ENCODE measurements at regions not wholly inside any gene's neighbourhood (a gene's known extent, or its start where the extent isn't known, plus 50 kb on each side); places are given as distances from the start of the nearest gene placed in this dataset.

DNA sequence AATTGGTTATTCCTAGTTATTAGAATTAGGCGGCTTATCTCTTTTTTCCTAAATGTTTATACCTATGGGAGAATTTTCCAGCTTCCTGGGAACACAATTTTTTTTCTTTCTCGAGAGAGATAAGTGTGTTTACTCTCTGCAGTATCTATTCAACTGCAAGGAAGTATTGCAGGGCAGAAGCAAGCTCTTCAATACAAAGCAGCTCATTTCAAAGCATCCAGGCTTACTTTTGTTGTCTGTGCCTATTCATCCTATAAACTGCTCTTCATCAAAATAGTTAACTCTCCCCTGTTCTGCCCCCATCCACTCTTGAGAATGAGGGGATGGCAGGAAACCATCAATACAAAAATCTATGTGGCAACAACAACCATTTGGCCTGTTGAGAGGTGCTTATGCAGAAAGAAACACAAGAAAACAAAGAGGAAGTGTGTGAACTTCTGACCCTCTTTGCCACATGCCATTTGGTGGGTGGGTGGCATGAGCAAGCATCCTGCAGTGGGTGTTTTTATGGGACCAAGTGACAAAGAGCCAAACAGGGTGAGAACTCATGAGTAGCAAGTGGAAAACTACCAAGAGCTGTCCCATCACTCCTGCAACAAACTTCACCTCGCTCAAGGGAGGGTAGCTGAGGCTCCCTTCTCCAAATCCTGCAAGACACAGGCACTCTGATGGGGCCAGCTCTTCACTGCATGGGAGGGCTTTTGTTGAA is 50.6 kb upstream of the MRPS6 start:
- DNase-seq (ENCODE audit: low spot score): peak; percentile 81
- peaks cover 1% of the 10 kb centered on the region for H3K9me3 Mint-ChIP-seq
- H3K27me3 Mint-ChIP-seq: no peaks in the 10 kb centered on the region
- H3K27ac Mint-ChIP-seq: no peak overlapping the region
- H3K4me3 Mint-ChIP-seq: no peak overlapping the region
- H3K36me3 Mint-ChIP-seq: no peaks in the 10 kb centered on the region
- ATAC-seq: peak; percentile 81 to 85
- peaks cover 9 to 47% of the 10 kb centered on the region in 2 donors for H3K4me1 Mint-ChIP-seq (ENCODE audit: low read depth in 2 of 2)

DNA sequence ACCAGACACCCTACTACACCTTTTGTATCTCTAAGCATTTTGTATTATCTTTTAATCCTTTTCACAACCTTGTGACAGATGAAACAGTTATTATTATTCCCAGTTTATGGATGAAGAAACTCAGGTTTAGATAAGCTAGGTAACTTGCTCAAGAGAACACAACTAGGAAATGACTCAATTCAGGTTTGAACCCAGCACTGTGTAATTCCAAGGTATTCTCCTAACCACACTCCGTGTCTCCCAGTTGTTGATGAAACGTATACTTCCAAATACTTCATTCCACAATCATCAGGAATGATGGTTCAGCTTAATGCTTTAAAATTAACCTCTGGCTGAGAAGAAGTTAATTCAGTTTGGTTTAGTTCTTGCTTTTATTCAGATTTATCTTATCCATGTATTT is 51.7 kb upstream of the MRPS6 start:
- peaks cover 17 to 52% of the 10 kb centered on the region in 2 donors for H3K4me1 Mint-ChIP-seq (ENCODE audit: low read depth in 2 of 2)
- H3K36me3 Mint-ChIP-seq: peaks cover 5% of the 10 kb centered on the region

DNA sequence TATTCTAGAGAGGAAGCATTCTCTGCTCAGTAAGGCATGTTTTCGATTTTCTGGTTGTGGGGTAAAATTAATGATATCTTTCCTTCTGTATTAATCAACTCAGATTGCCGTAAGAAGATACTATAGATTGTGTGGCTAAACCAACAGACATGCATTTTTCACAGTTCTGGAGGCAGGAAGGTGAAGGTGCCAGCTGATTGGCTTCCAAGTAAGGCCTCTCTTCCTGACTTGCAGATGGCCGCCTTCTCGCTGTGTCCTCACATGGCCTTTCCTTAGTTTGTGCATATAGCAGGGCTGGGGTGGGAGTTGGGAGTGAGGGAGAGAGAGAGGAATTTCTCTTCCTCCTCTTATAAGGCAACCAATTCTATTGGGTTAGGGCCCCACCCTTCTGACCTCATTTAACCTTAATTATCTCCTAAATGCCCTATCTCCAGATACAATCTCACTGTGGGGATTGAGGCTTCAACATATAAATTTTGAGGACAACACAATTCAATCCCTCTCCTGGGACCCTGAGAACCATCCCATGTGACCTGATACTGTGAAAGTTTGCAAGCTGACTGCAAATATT is 52.3 kb upstream of the MRPS6 start:
- DNase-seq (ENCODE audit: low spot score): no peak
- peaks cover 14 to 51% of the 10 kb centered on the region in 2 donors for H3K4me1 Mint-ChIP-seq (ENCODE audit: low read depth in 2 of 2)
- peaks cover 8% of the 10 kb centered on the region for H3K9me3 Mint-ChIP-seq
- H3K27ac Mint-ChIP-seq: no peak overlapping the region
- ATAC-seq: no peak
- peaks cover 5% of the 10 kb centered on the region for H3K36me3 Mint-ChIP-seq
- H3K27me3 Mint-ChIP-seq: no peaks in the 10 kb centered on the region
- peak overlapping the region; percentile 64 for H3K4me3 Mint-ChIP-seq

More for the DNA sequence above, 51.7 kb upstream of the MRPS6 start:
- Mint-ChIP-seq H3K4me3 (no peak overlapping the region), H3K27ac (no peak overlapping the region), H3K9me3 (peaks cover 8% of the 10 kb centered on the region), H3K27me3 (no peaks in the 10 kb centered on the region)
- no peak for DNase-seq (ENCODE audit: low spot score)
- ATAC-seq: no peak

DNA sequence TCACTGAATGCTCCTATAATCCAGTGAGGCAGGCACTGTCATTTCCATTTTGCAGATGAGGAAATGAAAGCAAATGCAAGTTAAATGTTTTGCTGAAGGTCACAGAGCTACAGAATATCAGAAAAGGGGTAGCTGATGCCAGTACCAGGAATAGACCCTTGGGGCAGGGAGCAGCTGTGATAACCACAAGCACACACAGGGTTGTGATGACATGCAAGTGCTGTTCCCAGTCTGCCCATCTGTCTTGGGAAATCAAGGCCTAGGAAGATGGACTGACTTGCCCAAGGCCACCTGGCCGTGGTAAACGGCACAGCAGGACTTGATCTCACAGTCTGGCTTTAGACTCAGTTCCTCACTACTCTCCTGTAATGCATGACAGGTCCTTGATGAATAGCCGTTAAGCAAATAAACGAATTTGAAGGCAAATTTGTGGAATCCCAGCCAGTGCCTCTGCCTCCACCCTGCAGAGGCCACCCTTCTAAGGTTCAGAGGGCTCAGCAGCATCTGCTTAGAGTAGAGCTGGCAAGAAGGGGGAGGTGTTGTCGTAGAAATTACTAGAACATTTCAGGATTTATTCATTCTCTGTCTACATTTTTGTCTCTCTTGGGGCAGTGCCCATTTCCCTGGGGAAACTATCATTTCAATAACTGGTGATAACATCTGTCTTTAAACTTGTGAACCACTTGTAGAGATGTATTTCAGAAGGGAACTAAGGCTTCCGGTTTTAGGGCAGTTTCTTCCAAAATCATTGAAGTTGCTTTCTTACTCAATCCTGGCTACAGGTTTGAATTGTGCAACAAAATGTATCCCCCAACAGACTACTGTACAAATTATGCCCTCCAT is 53.2 kb upstream of the MRPS6 start:
- Mint-ChIP-seq H3K27ac (no peak overlapping the region), H3K36me3 (peaks cover 14% of the 10 kb centered on the region), H3K4me3 (peak overlapping the region; percentile 64), H3K4me1 (ENCODE audit: low read depth in 2 of 2) (peaks cover 14 to 54% of the 10 kb centered on the region in 2 donors), H3K9me3 (peaks cover 8% of the 10 kb centered on the region), H3K27me3 (no peaks in the 10 kb centered on the region)
- no peak for DNase-seq (ENCODE audit: low spot score)
- peak in 1 of 2 donors; percentile 14 for ATAC-seq

DNA sequence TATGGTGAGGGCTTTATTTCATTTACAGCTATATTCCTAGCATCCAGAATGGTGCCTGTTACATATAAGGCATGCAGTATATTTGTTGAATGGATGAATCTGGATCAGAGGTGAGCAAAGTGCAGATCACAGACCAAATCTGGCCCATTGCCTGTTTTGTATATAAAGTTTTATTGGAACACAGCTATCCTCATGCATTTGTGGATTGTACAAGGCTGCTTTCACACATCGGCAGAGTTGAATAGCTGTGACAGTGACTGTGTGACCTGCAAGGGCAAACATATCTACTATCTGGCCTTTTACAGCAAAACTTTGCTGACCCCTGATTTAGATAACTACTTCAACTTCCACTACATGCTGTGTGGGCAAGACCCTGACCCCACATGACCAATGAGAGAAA is 54.0 kb upstream of the MRPS6 start:
- Mint-ChIP-seq H3K36me3 (peaks cover 22% of the 10 kb centered on the region), H3K4me3 (peak overlapping the region; percentile 45), H3K27me3 (no peaks in the 10 kb centered on the region), H3K4me1 (ENCODE audit: low read depth in 2 of 2) (peaks cover 20 to 59% of the 10 kb centered on the region in 2 donors), H3K9me3 (peaks cover 13% of the 10 kb centered on the region), H3K27ac (no peak overlapping the region)
- DNase-seq (ENCODE audit: low spot score) (no peak), ATAC-seq (no peak)

DNA sequence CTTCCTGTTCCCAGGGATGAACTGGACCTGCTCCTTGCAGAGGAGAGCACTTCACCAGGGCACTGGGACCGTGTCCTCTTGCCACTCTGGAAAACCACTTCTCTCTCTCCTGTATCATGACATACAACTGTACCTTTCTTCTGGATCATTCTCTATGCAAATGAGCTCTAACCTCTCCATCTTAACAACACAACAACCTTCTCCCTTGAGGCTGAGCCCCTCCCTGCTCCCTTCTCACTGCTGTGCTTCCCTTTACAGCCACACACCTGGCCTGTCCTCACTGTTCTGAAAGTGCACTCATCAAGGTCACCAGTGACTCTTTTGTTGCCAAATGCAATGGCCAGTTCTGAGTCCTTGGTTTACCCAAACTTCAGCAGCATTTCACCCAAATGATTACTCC is 54.5 kb upstream of the MRPS6 start:
- no peak for ATAC-seq
- peak overlapping the region; percentile 45 for H3K4me3 Mint-ChIP-seq
- peaks cover 20 to 59% of the 10 kb centered on the region in 2 donors for H3K4me1 Mint-ChIP-seq (ENCODE audit: low read depth in 2 of 2)
- H3K36me3 Mint-ChIP-seq: peaks cover 24% of the 10 kb centered on the region
- no peak overlapping the region for H3K27ac Mint-ChIP-seq
- H3K27me3 Mint-ChIP-seq: no peaks in the 10 kb centered on the region
- H3K9me3 Mint-ChIP-seq: peaks cover 13% of the 10 kb centered on the region
- DNase-seq (ENCODE audit: low spot score): no peak

DNA sequence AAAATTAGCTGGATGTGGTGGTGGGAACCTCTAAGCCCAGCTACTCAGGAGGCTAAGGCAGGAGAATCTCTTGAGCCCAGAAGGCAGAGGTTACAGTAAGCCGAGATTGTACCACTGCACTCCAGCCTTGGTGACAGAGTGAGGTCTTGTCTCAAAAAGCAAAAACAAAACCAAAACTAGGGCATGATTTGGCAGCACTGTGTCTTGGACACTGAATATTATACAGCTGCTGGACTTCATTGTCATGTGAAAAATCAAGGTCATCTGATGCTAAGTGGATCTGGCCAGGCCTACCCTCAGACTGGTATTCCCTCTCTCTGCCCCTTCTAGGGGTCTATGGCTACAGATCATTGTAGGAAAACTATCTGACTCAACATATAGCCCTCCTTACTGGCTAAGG is 55.2 kb upstream of the MRPS6 start:
- peaks cover 30% of the 10 kb centered on the region for H3K36me3 Mint-ChIP-seq
- peak overlapping the region; percentile 69 for H3K4me3 Mint-ChIP-seq
- DNase-seq (ENCODE audit: low spot score) (no peak), ATAC-seq (peak; percentile 61 to 73)
- no peaks in the 10 kb centered on the region for H3K27me3 Mint-ChIP-seq
- H3K9me3 Mint-ChIP-seq: peaks cover 13% of the 10 kb centered on the region
- no peak overlapping the region for H3K27ac Mint-ChIP-seq
- H3K4me1 Mint-ChIP-seq (ENCODE audit: low read depth in 2 of 2): peaks cover 20 to 59% of the 10 kb centered on the region in 2 donors

DNA sequence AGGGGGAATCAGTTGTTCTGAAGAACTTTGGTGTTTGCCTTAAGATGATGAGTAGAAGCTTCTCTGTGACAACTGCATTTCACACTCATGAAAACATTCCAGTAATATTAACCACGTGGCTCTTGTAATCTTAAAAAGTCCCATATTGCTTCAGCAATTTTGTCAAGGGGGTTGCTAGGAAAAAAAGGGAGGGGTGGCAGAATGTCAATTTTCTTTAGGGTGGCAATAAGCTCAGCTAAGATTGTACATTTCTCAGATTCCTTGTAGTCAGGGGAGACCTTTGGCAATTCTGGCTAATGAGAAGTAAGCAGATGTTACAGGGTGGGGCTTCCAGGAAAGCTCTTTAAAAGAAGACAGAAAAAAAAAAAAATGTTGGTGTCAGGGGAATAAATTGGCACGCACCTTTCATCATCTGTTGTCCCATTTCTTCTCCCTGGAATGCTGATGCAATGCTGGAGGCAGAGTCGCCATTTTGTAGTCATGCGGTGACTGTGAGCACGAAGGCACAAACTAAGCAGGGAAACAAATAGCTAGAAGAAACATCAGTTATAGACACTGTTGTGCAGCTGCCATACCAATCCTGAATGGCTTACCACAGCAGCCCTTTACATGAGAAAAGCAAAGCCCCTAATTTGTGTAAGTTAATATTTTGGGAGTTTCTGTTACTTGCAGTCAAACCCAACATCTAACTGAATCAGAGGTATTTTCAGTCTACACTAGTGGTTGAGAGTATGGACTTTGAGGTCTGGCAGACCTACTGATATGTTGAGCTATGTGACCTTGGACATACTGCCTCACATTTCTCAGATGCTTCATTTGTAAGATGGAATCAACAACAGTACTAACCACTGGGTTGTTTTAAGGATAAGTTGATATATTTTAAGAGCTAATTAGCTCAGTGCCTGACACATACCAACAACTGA is 56.1 kb upstream of the MRPS6 start:
- ATAC-seq (peak; percentile 7 to 76), DNase-seq (ENCODE audit: low spot score) (no peak)
- Mint-ChIP-seq H3K4me3 (peak overlapping the region; percentile 69), H3K36me3 (peaks cover 36% of the 10 kb centered on the region), H3K27me3 (no peaks in the 10 kb centered on the region), H3K9me3 (peaks cover 17% of the 10 kb centered on the region), H3K27ac (no peak overlapping the region), H3K4me1 (ENCODE audit: low read depth in 2 of 2) (peaks cover 20 to 61% of the 10 kb centered on the region in 2 donors)

DNA sequence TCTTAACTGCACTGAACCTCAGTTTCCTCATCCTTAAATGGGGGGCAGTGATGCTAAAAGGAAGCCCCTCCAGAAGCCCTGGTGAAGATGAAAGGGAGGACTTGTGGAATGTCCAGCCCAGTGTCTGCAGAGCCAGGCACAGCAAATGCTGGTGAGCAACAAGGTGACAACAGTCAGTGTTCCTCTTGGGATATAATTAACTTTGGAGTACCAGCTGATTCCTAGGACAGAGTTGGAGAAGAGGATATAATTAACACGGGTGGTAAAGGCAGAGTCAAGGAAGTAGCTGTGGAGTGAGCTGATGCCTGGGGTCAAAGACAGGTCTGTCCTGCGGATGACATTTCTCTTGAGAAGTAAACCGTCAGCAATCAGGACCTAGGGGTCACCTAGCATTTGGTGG is 60.7 kb upstream of the MRPS6 start:
- peaks cover 30 to 42% of the 10 kb centered on the region in 2 donors for H3K4me1 Mint-ChIP-seq (ENCODE audit: low read depth in 2 of 2)
- DNase-seq (ENCODE audit: low spot score) (no peak), ATAC-seq (no peak)
- peaks cover 49% of the 10 kb centered on the region for H3K36me3 Mint-ChIP-seq
- no peak overlapping the region for H3K4me3 Mint-ChIP-seq
- H3K9me3 Mint-ChIP-seq: peaks cover 19% of the 10 kb centered on the region
- no peaks in the 10 kb centered on the region for H3K27me3 Mint-ChIP-seq
- H3K27ac Mint-ChIP-seq: peak overlapping the region in 1 of 2 donors; percentile 69

DNA sequence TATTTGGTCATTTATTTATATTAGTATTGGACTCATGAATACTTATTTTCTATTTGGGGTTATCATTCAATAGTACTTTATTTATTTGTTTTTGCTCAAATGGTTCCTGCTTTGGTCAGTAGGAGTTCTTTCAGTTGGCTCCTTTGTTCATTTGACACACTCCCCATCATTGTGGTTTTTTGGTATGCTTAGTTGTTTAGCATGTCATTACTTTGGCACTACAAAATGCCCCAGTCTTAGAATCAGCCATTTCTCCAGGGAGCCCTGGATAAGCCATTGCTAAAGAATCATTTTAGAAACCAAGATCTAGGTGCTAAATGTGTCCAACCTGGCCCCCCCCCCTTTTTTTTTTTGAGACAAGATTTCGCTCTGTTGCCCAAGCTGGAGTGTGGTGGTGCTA is 61.7 kb upstream of the MRPS6 start:
- ATAC-seq: no peak
- peak overlapping the region in 1 of 2 donors; percentile 69 for H3K27ac Mint-ChIP-seq
- H3K4me3 Mint-ChIP-seq: no peak overlapping the region
- peaks cover 44% of the 10 kb centered on the region for H3K36me3 Mint-ChIP-seq
- no peak for DNase-seq (ENCODE audit: low spot score)
- H3K4me1 Mint-ChIP-seq (ENCODE audit: low read depth in 2 of 2): peaks cover 20 to 41% of the 10 kb centered on the region in 2 donors
- peaks cover 17% of the 10 kb centered on the region for H3K9me3 Mint-ChIP-seq
- H3K27me3 Mint-ChIP-seq: no peaks in the 10 kb centered on the region

DNA sequence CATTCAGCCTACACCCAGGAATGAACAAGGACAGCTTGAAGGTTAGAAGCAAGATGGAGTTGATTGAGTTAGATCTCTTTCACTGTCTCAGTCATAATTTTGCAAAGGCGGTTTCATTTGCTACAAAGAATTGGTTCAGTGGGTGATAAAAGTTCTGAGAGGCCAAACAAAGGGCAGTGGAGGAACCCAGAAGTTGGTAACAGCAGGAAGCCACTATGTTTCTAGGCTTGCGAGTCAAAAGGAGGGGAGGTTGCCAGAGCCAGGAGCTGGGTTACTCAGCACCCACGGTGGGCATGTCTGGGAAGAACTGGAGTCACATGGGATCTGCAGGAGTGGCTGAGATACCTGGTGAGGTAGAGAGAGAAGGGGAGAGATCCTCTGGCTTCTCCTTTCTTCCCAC is 64.2 kb upstream of the MRPS6 start:
- Mint-ChIP-seq H3K36me3 (peaks cover 26% of the 10 kb centered on the region), H3K4me1 (ENCODE audit: low read depth in 2 of 2) (peaks cover 14 to 35% of the 10 kb centered on the region in 2 donors), H3K27ac (peak overlapping the region; percentile 65 to 95), H3K9me3 (peaks cover 11% of the 10 kb centered on the region), H3K4me3 (peak overlapping the region; percentile 52), H3K27me3 (no peaks in the 10 kb centered on the region)
- ATAC-seq (peak in 1 of 2 donors; percentile 67), DNase-seq (ENCODE audit: low spot score) (no peak)

DNA sequence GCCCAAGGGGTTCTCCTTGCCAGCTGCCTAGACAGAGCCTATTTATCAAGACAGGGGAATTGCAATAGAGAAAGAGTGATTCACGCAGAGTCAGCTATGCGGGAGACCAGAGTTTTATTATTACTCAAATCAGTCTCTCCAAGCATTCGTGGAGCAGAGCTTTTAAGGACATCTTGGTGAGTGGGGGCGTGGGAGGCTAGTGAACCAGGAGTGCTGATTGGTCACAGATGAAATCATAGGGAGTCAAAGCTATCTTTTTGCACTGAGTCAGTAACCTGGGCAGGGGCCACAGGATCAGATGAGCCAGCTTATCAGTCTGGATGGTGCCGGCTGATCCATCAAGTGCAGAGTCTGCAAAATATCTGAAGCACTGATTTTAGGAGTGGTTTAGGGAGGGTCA is 64.8 kb upstream of the MRPS6 start:
- Mint-ChIP-seq H3K36me3 (peaks cover 22% of the 10 kb centered on the region), H3K27me3 (no peaks in the 10 kb centered on the region), H3K4me3 (peak overlapping the region; percentile 20), H3K27ac (peak overlapping the region; percentile 65 to 95), H3K4me1 (ENCODE audit: low read depth in 2 of 2) (peaks cover 14 to 35% of the 10 kb centered on the region in 2 donors), H3K9me3 (peaks cover 12% of the 10 kb centered on the region)
- ATAC-seq (peak; percentile 61 to 83), DNase-seq (ENCODE audit: low spot score) (no peak)

DNA sequence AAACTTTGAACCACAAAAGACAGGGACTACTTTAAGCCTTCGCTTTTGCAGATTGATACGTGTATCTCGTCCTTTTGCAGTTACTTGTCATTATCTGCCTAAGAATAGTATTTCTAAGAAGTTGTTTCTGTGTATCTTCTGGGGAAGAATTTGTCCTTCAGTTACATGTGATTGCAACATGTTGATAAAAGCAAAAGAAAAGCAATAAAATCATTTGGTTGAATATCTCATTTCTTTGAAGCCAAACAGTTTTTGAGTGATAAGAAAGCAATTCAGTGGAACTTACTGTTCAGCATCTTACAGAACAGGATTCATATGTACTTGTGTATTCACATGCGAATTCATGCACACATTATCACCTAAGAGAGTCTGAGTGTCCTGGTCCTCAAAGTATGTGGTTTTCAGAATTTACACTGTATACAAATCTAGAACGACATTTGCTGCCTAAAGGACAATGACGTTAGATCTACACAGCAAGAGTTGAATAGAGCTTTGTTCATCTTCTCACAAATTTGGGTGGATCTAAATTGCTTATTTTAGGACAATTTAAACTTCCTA is 66.7 kb upstream of the MRPS6 start:
- no peak overlapping the region for H3K4me3 Mint-ChIP-seq
- DNase-seq (ENCODE audit: low spot score) (no peak), ATAC-seq (peak in 1 of 2 donors; percentile 59)
- H3K36me3 Mint-ChIP-seq: peaks cover 8% of the 10 kb centered on the region
- H3K9me3 Mint-ChIP-seq: peaks cover 11% of the 10 kb centered on the region
- H3K27me3 Mint-ChIP-seq: no peaks in the 10 kb centered on the region
- H3K27ac Mint-ChIP-seq: peak overlapping the region in 1 of 2 donors; percentile 78
- peaks cover 14 to 32% of the 10 kb centered on the region in 2 donors for H3K4me1 Mint-ChIP-seq (ENCODE audit: low read depth in 2 of 2)

Data from natural killer cell treated with Interleukin-12 subunit alpha and Interleukin-12 subunit beta and Interleukin-15 and Interleukin-18, amount 100 ng/mL, for 72 hours (primary cell).